ENCODE measurements at regions not wholly inside any gene's neighbourhood (a gene's known extent, or its start where the extent isn't known, plus 50 kb on each side); places are given as distances from the start of the nearest gene placed in this dataset.

DNA sequence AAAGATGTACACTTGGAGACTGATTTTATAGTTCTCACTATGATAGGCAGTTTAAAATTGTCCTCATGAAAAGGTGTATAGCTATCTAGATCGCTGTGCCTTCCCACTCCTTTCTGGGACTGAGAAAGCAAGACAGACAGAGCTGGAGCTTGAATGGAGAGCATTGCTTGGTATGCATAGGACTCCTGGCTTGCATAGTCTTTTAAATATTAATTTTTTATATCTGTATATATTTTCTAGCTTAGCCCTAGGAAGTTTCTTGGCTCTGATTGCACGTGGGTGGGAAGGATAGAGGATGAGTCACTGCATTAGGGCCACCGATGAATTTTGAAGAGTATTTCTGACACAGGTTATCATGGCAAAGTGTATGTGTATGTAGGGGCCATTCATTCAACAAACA, 150.0 kb upstream of the SPACA1 start:
- H3K4me3 ChIP-seq (ENCODE audit: low read depth, low read length), result no peak overlapping the region
- TF ChIP-seq, protein P1, sequence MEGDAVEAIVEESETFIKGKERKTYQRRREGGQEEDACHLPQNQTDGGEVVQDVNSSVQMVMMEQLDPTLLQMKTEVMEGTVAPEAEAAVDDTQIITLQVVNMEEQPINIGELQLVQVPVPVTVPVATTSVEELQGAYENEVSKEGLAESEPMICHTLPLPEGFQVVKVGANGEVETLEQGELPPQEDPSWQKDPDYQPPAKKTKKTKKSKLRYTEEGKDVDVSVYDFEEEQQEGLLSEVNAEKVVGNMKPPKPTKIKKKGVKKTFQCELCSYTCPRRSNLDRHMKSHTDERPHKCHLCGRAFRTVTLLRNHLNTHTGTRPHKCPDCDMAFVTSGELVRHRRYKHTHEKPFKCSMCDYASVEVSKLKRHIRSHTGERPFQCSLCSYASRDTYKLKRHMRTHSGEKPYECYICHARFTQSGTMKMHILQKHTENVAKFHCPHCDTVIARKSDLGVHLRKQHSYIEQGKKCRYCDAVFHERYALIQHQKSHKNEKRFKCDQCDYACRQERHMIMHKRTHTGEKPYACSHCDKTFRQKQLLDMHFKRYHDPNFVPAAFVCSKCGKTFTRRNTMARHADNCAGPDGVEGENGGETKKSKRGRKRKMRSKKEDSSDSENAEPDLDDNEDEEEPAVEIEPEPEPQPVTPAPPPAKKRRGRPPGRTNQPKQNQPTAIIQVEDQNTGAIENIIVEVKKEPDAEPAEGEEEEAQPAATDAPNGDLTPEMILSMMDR (conservative IDR thresholded peaks at IDR 0.05; ENCODE audit: low read depth, low read length), result no peak
- DNase-seq (ENCODE audit: low read depth), result peak; percentile 65

- no peak overlapping the region for H3K4me3 ChIP-seq (ENCODE audit: low read depth, low read length)
- no peak for DNase-seq (ENCODE audit: low read depth)
- TF ChIP-seq, protein P1 (conservative IDR thresholded peaks at IDR 0.05; ENCODE audit: low read depth, low read length), result no peak
Measured at GRCh38 chr6:87897013-87897412, 150.6 kb upstream of the SPACA1 start.

DNA sequence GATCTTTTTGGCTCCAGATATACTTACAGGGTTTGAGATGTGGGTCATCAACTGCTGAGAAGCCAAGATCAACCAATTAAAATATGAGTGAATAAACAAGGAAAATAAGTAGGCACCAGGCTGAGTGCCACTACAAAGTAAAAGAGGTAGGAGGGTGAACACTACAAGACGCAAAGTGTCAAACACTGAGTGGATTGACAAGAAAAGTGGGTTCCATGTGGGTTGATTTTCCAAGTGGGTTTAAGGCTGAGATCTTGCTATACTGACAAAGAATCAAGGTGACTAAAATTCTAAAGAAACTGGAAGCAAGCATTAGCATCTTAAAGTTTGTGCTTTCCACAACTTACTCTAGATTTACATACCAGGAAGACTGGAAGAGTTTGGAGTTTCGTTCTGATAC, 160.4 kb upstream of the SPACA1 start:
- no peak for DNase-seq (ENCODE audit: low read depth)
- TF ChIP-seq, protein P1 (conservative IDR thresholded peaks at IDR 0.05; ENCODE audit: low read depth, low read length), result no peak
- no peak overlapping the region for H3K4me3 ChIP-seq (ENCODE audit: low read depth, low read length)

- DNase-seq (ENCODE audit: low read depth), result no peak
- no peak overlapping the region for H3K4me3 ChIP-seq (ENCODE audit: low read depth, low read length)
- TF ChIP-seq, protein P1 (conservative IDR thresholded peaks at IDR 0.05; ENCODE audit: low read depth, low read length), result no peak
Measured at GRCh38 chr6:87884203-87884602, 163.4 kb upstream of the SPACA1 start.

DNA sequence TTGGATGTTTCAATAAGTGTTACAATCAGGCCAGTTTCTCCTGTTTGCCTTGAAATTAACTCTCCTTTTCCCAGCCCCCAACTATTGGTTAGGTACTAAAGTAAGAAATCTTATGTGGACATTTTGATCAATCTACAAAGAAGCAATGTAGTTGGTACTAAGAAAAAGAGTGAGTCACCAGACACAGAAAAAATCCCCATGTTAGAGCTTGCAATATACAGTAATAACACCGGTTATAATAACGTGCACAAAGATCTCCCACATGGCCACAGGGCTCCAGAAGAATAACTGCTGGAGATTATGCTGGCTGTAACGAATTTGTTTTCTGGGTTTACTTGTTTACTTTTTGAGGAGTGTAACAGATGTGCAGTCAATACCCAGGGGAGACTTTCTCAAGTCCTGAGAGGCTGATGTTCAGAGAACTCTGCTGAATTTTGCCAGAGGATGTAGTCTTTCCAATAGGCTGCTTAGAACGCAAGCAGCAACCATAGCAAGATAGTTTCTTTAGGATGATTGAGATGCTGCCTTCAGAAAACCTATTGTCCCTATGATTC, 166.2 kb upstream of the SPACA1 start:
- no peak for DNase-seq (ENCODE audit: low read depth)
- TF ChIP-seq, protein P1 (conservative IDR thresholded peaks at IDR 0.05; ENCODE audit: low read depth, low read length), result no peak
- H3K4me3 ChIP-seq (ENCODE audit: low read depth, low read length), result no peak overlapping the region

DNA sequence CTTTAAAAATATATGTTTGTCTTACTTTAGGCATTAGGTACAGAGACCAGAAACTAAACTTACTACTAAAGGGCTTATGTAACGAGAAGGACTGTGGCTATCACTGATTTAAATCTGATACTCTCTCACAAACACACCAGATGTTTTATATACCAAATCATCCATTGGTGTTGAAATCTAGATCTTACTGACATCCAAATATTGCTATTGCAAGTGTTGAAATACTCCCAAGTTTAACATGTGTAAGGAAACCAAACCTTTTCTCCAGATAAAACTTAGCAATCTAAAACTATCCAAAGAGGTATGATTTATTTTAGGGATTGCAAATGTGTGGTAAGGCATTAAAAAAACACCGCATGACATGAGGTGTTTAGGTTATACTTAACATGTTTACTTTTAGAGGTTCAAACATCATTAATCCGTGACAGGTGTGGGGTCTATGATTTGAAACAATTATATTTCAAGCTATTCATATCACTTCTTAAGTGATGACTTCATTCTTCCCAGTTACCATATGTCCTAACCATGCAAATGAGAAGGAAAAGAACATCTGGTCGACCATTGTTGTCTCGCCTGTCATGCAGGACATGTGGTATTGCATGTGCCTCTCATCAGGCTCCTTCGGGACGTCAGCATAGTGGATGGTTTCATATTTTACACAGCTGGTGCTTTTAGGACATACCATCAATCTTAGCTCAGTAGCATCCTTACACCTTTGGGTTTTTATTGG, 168.3 kb upstream of the SPACA1 start:
- TF ChIP-seq, protein P1 (conservative IDR thresholded peaks at IDR 0.05; ENCODE audit: low read depth, low read length), result no peak
- DNase-seq (ENCODE audit: low read depth), result peak; percentile 11
- no peak overlapping the region for H3K4me3 ChIP-seq (ENCODE audit: low read depth, low read length)

DNA sequence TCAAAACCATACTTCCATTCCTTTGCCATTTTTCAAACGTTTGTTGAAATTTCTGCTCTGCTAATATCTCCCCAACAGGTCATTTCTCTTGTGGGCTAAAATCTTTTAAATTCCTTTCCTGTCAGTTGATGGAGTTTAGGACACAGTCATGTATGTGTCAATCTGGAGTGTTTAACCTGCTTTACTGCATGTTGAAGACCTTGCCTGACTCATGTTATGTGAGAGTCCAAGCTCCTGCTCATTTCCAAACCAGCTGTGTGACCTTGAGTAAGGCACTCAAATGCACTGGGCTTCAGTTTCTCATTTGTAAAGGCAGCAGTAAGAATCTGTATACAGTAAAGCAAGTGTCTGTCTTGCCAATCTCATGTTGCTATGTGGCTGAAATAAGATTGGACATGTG, 171.9 kb upstream of the SPACA1 start:
- DNase-seq (ENCODE audit: low read depth), result no peak
- TF ChIP-seq, protein P1 (conservative IDR thresholded peaks at IDR 0.05; ENCODE audit: low read depth, low read length), result no peak
- no peak overlapping the region for H3K4me3 ChIP-seq (ENCODE audit: low read depth, low read length)
